SK-N-MC (cell line): ENCODE measurements at regions not wholly inside any gene's neighbourhood (a gene's known extent, or its start where the extent isn't known, plus 50 kb on each side); places are given as distances from the start of the nearest gene placed in this dataset.

Experiments
- EZH2 ChIP-seq: fragments of 200-600 bp; sonication (generic); IDR thresholded peaks from one replicate; pipeline ENCODE4 v1.6.1; 2017; ENCODE audit warnings: antibody characterized with exemption
- POLR2AphosphoS5 ChIP-seq: IDR thresholded peaks from 2 replicates; pipeline ENCODE4 v1.6.1; 2012; ENCODE audit warnings: mild to moderate bottlenecking, low read depth, low read length, borderline replicate concordance

DNA sequence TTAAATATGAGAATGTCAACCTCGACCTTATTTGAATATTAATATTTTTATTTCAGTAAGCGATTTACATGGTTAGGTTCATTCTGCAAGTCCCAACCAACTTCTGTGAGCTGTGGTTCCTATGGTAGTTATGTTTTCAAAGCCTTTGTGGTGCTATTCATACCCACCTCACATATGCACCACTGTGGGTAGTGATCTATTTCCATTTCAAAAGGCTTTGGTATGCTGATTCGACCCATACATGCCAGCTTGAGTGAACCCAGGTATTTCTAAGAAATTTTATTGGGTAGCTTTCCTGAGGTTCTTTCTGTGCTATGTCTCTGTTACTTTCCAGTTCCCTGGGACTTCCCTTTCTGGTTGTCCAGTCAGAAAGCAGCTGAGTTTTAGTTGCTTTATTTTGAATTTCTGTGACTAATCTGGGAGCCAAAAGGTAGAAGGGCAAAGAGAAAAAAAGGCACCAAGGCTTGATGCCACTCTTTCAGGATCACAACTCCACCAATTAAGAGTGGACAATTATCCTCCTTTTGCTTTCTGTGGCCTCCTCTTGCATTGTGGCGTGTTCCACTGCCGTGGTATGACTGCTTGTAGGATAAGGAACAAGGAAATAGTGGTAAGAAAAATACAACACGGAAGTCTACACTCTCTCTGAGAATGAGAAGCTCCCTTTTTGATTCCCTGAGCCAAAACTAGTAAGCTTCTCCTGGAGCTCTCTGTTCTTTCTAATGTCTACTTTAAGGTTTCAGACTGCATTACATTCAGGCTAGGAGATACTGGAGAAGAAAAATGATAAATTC is 729.1 kb downstream of the NOVA1 start:
- TF ChIP-seq POLR2AphosphoS5 (no peak), EZH2 (no peak)
